PC-9 (cell line): ENCODE measurements at regions not wholly inside any gene's neighbourhood (a gene's known extent, or its start where the extent isn't known, plus 50 kb on each side); places are given as distances from the start of the nearest gene placed in this dataset.

Source experiments
- BruUV-seq: library from RNA; stranded (reverse); fragments of 400-500 nt; replicated peaks from 2 replicates; lab custom pipeline; 2021; lab: Mats Ljungman, UMichigan
- CTCF ChIA-PET: fragments of 300-600 bp; sonication (Branson Sonifier 250); formaldehyde crosslinking; loops from one replicate; lab custom pipeline; 2022; ENCODE audit warnings: antibody characterized with exemption; lab: Charles Lee
- POLR2A ChIA-PET: fragments of 300-600 bp; sonication (Branson Sonifier 250); formaldehyde crosslinking; loops from one replicate; lab custom pipeline; 2022; ENCODE audit warnings: antibody characterized with exemption; ENCODE audit not compliant: unreplicated experiment; lab: Charles Lee
- DNase-seq, 2 experiments: peaks; one replicate each; pipeline versions ENCODE4 v3.0.0 to v3.0.0-alpha.2; 2015 to 2022; ENCODE audit warnings: mixed read lengths in 1 of 2
- H2AFZ ChIP-seq: fragments of 200-600 bp; sonication (generic); 2 replicates; pipeline ENCODE4 v1.8.1; 2017; ENCODE audit warnings: antibody characterized with exemption
- H3F3A ChIP-seq: fragments of 200-600 bp; sonication (generic); 2 replicates; pipeline ENCODE4 v1.8.1; 2017; ENCODE audit warnings: antibody characterized with exemption, mild to moderate bottlenecking, low read depth; ENCODE audit not compliant: insufficient read depth
- H3K27ac ChIP-seq: fragments of 200-600 bp; sonication (generic); 2 replicates; pipeline ENCODE4 v1.6.1; 2016; ENCODE audit warnings: mixed run types
- H3K27me3 ChIP-seq: fragments of 200-600 bp; sonication (generic); 2 replicates; pipeline ENCODE4 v1.6.1; 2016; ENCODE audit warnings: low read depth, mixed run types; ENCODE audit not compliant: insufficient read depth
- H3K36me3 ChIP-seq: fragments of 200-600 bp; sonication (generic); 2 replicates; pipeline ENCODE4 v1.6.1; 2016; ENCODE audit warnings: low read depth, mixed run types
- H3K4me1 ChIP-seq: fragments of 200-600 bp; sonication (generic); replicated peaks from 2 replicates; pipeline ENCODE4 v1.6.1; 2016; ENCODE audit warnings: mixed run types; ENCODE audit not compliant: insufficient read depth
- H3K4me2 ChIP-seq: fragments of 200-600 bp; sonication (generic); 2 replicates; pipeline ENCODE4 v1.6.1; 2017; ENCODE audit warnings: mixed run types
- H3K4me3 ChIP-seq: fragments of 200-600 bp; sonication (generic); 2 replicates; pipeline ENCODE4 v1.6.1; 2016; ENCODE audit warnings: mixed run types
- H3K79me2 ChIP-seq: fragments of 200-600 bp; sonication (generic); 2 replicates; pipeline ENCODE4 v1.6.1; 2017; ENCODE audit warnings: low read depth, mixed run types
- H3K9me2 ChIP-seq: fragments of 200-600 bp; sonication (generic); 2 replicates; pipeline ENCODE4 v1.8.1; 2017; ENCODE audit warnings: mild to moderate bottlenecking; ENCODE audit not compliant: insufficient read depth
- H3K9me3 ChIP-seq: fragments of 200-600 bp; sonication (generic); 2 replicates; pipeline ENCODE4 v1.8.1; 2016; ENCODE audit warnings: low read depth; ENCODE audit not compliant: insufficient read depth
- H4K20me1 ChIP-seq: fragments of 200-600 bp; sonication (generic); 2 replicates; pipeline ENCODE4 v1.8.1; 2017; ENCODE audit not compliant: insufficient read depth
- EZH2 ChIP-seq: fragments of 200-600 bp; sonication (generic); IDR thresholded peaks from 2 replicates; pipeline ENCODE4 v1.8.0; 2017; ENCODE audit warnings: antibody characterized with exemption, low read depth
- intact Hi-C: fragments of 100-400 bp; cut with micrococcal nuclease; formaldehyde crosslinking; loops from one replicate; pipeline ENCODE4 v1.10.0; 2022; ENCODE audit not compliant: unreplicated experiment
- TF ChIP-seq, protein P1 (sequence below): fragments of 200-600 bp; sonication (generic); conservative IDR thresholded peaks from 2 replicates; pipeline ENCODE4 v1.6.1; 2017; ENCODE audit warnings: mixed run types, antibody characterized with exemption, mild to moderate bottlenecking, moderate library complexity

DNA sequence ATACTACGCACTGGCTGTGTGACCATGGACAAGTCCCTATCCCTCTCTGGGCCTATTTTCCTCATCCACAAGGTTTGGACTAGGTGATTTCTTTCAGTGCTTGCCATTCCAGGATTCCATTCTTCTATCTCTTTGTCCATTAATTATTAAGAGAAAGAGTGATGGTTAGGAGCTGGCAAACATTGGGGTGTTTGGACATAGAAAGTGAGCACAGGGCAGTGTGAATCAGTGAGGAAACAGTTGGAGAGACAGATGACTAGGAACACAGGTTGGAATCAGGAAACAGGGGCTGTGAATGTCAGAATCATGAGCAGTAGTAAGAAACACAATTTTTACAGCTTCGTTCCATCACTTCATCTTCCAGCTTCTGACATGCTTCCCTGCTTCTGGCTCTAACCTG, 211.8 kb downstream of the INSC start:
- Histone ChIP-seq H3K27ac (no peak overlapping the region), H4K20me1 (no peaks in the 10 kb centered on the region), H3K4me3 (no peak overlapping the region), H3K27me3 (no peaks in the 10 kb centered on the region), H3F3A (no peaks in the 10 kb centered on the region), H3K9me3 (no peaks in the 10 kb centered on the region), H3K4me1 (no peaks in the 10 kb centered on the region), H3K9me2 (no peaks in the 10 kb centered on the region), H3K36me3 (no peaks in the 10 kb centered on the region), H3K79me2 (no peaks in the 10 kb centered on the region), H2AFZ (no peak overlapping the region), H3K4me2 (no peak overlapping the region)
- intact Hi-C loops = no loop called here
- ChIA-PET POLR2A (no interaction called here), CTCF (no interaction called here)
- DNase-seq = no peak
- TF ChIP-seq, protein P1, sequence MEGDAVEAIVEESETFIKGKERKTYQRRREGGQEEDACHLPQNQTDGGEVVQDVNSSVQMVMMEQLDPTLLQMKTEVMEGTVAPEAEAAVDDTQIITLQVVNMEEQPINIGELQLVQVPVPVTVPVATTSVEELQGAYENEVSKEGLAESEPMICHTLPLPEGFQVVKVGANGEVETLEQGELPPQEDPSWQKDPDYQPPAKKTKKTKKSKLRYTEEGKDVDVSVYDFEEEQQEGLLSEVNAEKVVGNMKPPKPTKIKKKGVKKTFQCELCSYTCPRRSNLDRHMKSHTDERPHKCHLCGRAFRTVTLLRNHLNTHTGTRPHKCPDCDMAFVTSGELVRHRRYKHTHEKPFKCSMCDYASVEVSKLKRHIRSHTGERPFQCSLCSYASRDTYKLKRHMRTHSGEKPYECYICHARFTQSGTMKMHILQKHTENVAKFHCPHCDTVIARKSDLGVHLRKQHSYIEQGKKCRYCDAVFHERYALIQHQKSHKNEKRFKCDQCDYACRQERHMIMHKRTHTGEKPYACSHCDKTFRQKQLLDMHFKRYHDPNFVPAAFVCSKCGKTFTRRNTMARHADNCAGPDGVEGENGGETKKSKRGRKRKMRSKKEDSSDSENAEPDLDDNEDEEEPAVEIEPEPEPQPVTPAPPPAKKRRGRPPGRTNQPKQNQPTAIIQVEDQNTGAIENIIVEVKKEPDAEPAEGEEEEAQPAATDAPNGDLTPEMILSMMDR = no peak
- no peak for TF ChIP-seq EZH2
- BruUV-seq = no TSS peak

DNA sequence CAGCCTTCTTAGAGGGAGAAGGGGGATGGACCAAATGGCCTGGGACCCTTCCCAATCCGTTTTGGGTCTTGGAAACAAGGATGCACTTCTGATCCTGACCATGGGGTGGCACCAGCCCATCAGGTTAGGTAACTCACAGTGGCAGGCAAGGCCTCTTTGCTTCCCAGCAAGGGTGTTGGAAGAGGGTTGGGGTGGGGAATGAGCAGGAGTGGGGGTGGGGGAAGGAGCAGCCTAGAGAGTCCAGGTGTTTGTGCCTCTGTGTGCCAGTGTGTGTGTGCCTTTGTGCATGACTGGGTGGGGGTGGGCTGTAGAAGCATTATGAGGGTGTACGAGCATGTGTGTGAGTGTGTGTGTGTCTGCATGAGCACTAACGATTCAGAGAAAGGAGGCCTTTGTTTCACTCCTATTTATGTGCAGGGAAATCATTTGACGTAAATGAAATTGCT, 213.1 kb downstream of the INSC start:
- Histone ChIP-seq H3K36me3 (no peaks in the 10 kb centered on the region), H3K4me1 (no peaks in the 10 kb centered on the region), H3K9me3 (no peaks in the 10 kb centered on the region), H3K27ac (no peak overlapping the region), H3F3A (no peaks in the 10 kb centered on the region), H3K4me3 (no peak overlapping the region), H2AFZ (no peak overlapping the region), H3K79me2 (no peaks in the 10 kb centered on the region), H3K4me2 (no peak overlapping the region), H3K9me2 (no peaks in the 10 kb centered on the region), H4K20me1 (no peaks in the 10 kb centered on the region), H3K27me3 (no peaks in the 10 kb centered on the region)
- no TSS peak for BruUV-seq
- ChIA-PET POLR2A (no interaction called here), CTCF (no interaction called here)
- intact Hi-C loops = loop anchor here (1.0 kb wide), 1 partner anchor 1285 kb away; no protein-coding TSS in a partner anchor
- TF ChIP-seq EZH2 = no peak
- TF ChIP-seq, protein P1 = peak; percentile 75
- DNase-seq = peak in 1 of 2 experiments; percentile 31

- ChIA-PET POLR2A (no interaction called here), CTCF (no interaction called here)
- intact Hi-C loops = no loop called here
- Histone ChIP-seq H3K27ac (no peak overlapping the region), H3K79me2 (no peaks in the 10 kb centered on the region), H3K4me3 (no peak overlapping the region), H3K4me1 (no peaks in the 10 kb centered on the region), H4K20me1 (no peaks in the 10 kb centered on the region), H3K27me3 (no peaks in the 10 kb centered on the region), H3F3A (no peaks in the 10 kb centered on the region), H2AFZ (no peak overlapping the region), H3K4me2 (no peak overlapping the region), H3K9me3 (no peaks in the 10 kb centered on the region), H3K36me3 (no peaks in the 10 kb centered on the region), H3K9me2 (no peaks in the 10 kb centered on the region)
- BruUV-seq = no TSS peak
- no peak for DNase-seq
- no peak for TF ChIP-seq EZH2
- TF ChIP-seq, protein P1 = no peak
Observed at GRCh38 chr11:15333407-15333806, 218.7 kb downstream of the INSC start.
